SK-N-SH (cell line): ENCODE measurements at regions not wholly inside any gene's neighbourhood (a gene's known extent, or its start where the extent isn't known, plus 50 kb on each side); places are given as distances from the start of the nearest gene placed in this dataset.

ENCODE experiments used
- CTCF ChIA-PET: fragments of 300-600, 350-600 bp; formaldehyde crosslinking; extraction: SDS; loops from one replicate; lab custom pipeline; 2021; lab: Yijun Ruan, JAX
- POLR2A ChIA-PET: fragments of 350-600 bp; sonication (Branson Sonifier 250); formaldehyde crosslinking; extraction: SDS; loops from one replicate; lab custom pipeline; 2020; ENCODE audit warnings: antibody characterized with exemption, inconsistent platforms; lab: Yijun Ruan, JAX
- DNase-seq: peaks from one replicate; pipeline ENCODE4 v3.0.0; 2012
- H2AFZ ChIP-seq: fragments of 200-600 bp; sonication (generic); 2 replicates; pipeline ENCODE4 v1.8.1; 2016; ENCODE audit warnings: antibody characterized with exemption, mild to moderate bottlenecking, low read depth
- H3F3A ChIP-seq: fragments of 200-600 bp; sonication (generic); replicated peaks from 2 replicates; pipeline ENCODE3; 2016; ENCODE audit warnings: antibody characterized with exemption, mild to moderate bottlenecking; ENCODE audit not compliant: insufficient read depth
- H3K27ac ChIP-seq, 2 experiments: fragments of 200-500 bp in 1 of 2; fragments of 200-600 bp in 1 of 2; sonication (Bioruptor generic) in 1 of 2; sonication (generic), shearing (Covaris generic) in 1 of 2; 2 replicates each; pipeline versions ENCODE4 v1.5.1 to v1.6.1; 2014 to 2016; ENCODE audit warnings: low read depth in 2 of 2, inconsistent platforms in 1 of 2, low read length in 1 of 2, mild to moderate bottlenecking in 1 of 2, mixed read lengths in 1 of 2
- H3K27me3 ChIP-seq: fragments of 200-600 bp; sonication (generic), shearing (Covaris generic); 2 replicates; pipeline ENCODE4 v1.6.1; 2016; ENCODE audit warnings: mixed run types; ENCODE audit not compliant: insufficient read depth
- H3K36me3 ChIP-seq, 2 experiments: fragments of 200-500 bp in 1 of 2; fragments of 200-600 bp in 1 of 2; sonication (Bioruptor generic) in 1 of 2; sonication (generic) in 1 of 2; replicated peaks in 1 of 2; 2 replicates each; pipeline versions ENCODE3 to v1.5.1; 2014 to 2016; ENCODE audit warnings: low read length in 1 of 2, mild to moderate bottlenecking in 1 of 2; ENCODE audit not compliant: insufficient read depth in 2 of 2, control insufficient read depth in 1 of 2
- H3K4me1 ChIP-seq, 2 experiments: fragments of 200-500 bp in 1 of 2; fragments of 200-600 bp in 1 of 2; sonication (Bioruptor generic) in 1 of 2; sonication (generic), shearing (Covaris generic) in 1 of 2; 2 replicates each; pipeline versions ENCODE4 v1.5.1 to v1.6.1; 2014 to 2016; ENCODE audit warnings: low read depth in 1 of 2, low read length in 1 of 2, mixed run types in 1 of 2; ENCODE audit not compliant: insufficient read depth in 2 of 2, control insufficient read depth in 1 of 2
- H3K4me2 ChIP-seq: fragments of 200-600 bp; sonication (generic), shearing (Covaris generic); 2 replicates; pipeline ENCODE4 v1.6.1; 2017; ENCODE audit warnings: mixed run types
- H3K4me3 ChIP-seq, 2 experiments: fragments of 200-500 bp in 1 of 2; fragments of 200-600 bp in 1 of 2; sonication (Bioruptor generic) in 1 of 2; sonication (generic), shearing (Covaris generic) in 1 of 2; 2 replicates each; pipeline versions ENCODE4 v1.5.1 to v1.8.1; 2014 to 2016; ENCODE audit warnings: low read depth in 2 of 2, inconsistent platforms in 1 of 2, low read length in 1 of 2, mild to moderate bottlenecking in 1 of 2, mixed read lengths in 1 of 2, moderate library complexity in 1 of 2
- H3K79me2 ChIP-seq: fragments of 200-600 bp; sonication (generic); 2 replicates; pipeline ENCODE4 v1.8.1; 2017; ENCODE audit warnings: mild to moderate bottlenecking; ENCODE audit not compliant: insufficient read depth
- H3K9ac ChIP-seq: fragments of 200-600 bp; sonication (generic); 2 replicates; pipeline ENCODE4 v1.6.1; 2017; ENCODE audit warnings: mixed run types
- H3K9me2 ChIP-seq: fragments of 200-600 bp; sonication (generic); 2 replicates; pipeline ENCODE4 v1.6.1; 2017; ENCODE audit warnings: mixed run types
- H3K9me3 ChIP-seq: fragments of 200-600 bp; sonication (generic); 2 replicates; pipeline ENCODE4 v1.6.1; 2017; ENCODE audit warnings: mixed run types, mild to moderate bottlenecking, moderate library complexity
- H4K20me1 ChIP-seq: fragments of 200-600 bp; sonication (generic); 2 replicates; pipeline ENCODE4 v1.6.1; 2017; ENCODE audit warnings: mild to moderate bottlenecking, mixed run types; ENCODE audit not compliant: insufficient read depth
- CHD2 ChIP-seq: fragments of 150-350 bp; IDR thresholded peaks from 2 replicates; pipeline ENCODE4 v1.6.1; 2018; ENCODE audit warnings: low read length; ENCODE audit not compliant: partially characterized antibody
- EP300 ChIP-seq, 2 experiments: IDR thresholded peaks; 2 replicates each; pipeline versions ENCODE4 v1.4.0 to v1.6.1; 2012; ENCODE audit warnings: borderline replicate concordance in 1 of 2, low read depth in 1 of 2, low read length in 1 of 2
- EZH2phosphoT487 ChIP-seq: fragments of 200-600 bp; sonication (generic); IDR thresholded peaks from 2 replicates; pipeline ENCODE4 v1.6.1; 2017; ENCODE audit warnings: low read depth, mixed run types, mild to moderate bottlenecking, antibody characterized with exemption, moderate library complexity, borderline replicate concordance
- FOXJ3 ChIP-seq: sonication (generic); formaldehyde crosslinking; IDR thresholded peaks from 2 replicates; pipeline ENCODE4 v1.5.1; 2020; ENCODE audit warnings: mild to moderate bottlenecking, missing genetic modification reagents
- FOXM1 ChIP-seq: IDR thresholded peaks from 2 replicates; pipeline ENCODE4 v1.4.0; 2012; ENCODE audit warnings: low read depth, mild to moderate bottlenecking
- GATA2 ChIP-seq: sonication (generic); formaldehyde crosslinking; IDR thresholded peaks from 2 replicates; pipeline ENCODE4 v1.5.0; 2020; ENCODE audit warnings: mild to moderate bottlenecking, missing genetic modification reagents
- JUND ChIP-seq: IDR thresholded peaks from 2 replicates; pipeline ENCODE4 v1.4.0; 2012
- MEF2A ChIP-seq: IDR thresholded peaks from 2 replicates; pipeline ENCODE4 v1.4.0; 2012; ENCODE audit warnings: low read depth, borderline replicate concordance
- NFIC ChIP-seq: IDR thresholded peaks from 2 replicates; pipeline ENCODE4 v1.4.0; 2012; ENCODE audit warnings: borderline replicate concordance
- POLR2AphosphoS5 ChIP-seq: IDR thresholded peaks from 2 replicates; pipeline ENCODE4 v1.6.1; 2012; ENCODE audit warnings: low read depth, low read length
- RAD21 ChIP-seq: IDR thresholded peaks from 2 replicates; pipeline ENCODE4 v1.6.1; 2012; ENCODE audit warnings: mild to moderate bottlenecking, low read length
- RCOR1 ChIP-seq: fragments of 150-350 bp; IDR thresholded peaks from 2 replicates; pipeline ENCODE4 v1.6.1; 2017; ENCODE audit warnings: antibody characterized with exemption, low read length
- REST ChIP-seq: IDR thresholded peaks from 2 replicates; pipeline ENCODE4 v1.6.1; 2012; ENCODE audit warnings: mild to moderate bottlenecking, low read depth, low read length, moderate library complexity
- SMC3 ChIP-seq: IDR thresholded peaks from 2 replicates; pipeline ENCODE4 v1.6.1; 2012; ENCODE audit warnings: low read depth, low read length, improper control_type of control experiment
- TEAD4 ChIP-seq: IDR thresholded peaks from 2 replicates; pipeline ENCODE4 v1.4.0; 2012; ENCODE audit warnings: mild to moderate bottlenecking, borderline replicate concordance; ENCODE audit not compliant: insufficient read depth
- YY1 ChIP-seq: IDR thresholded peaks from 2 replicates; pipeline ENCODE4 v1.4.0; 2012; ENCODE audit warnings: low read depth, mild to moderate bottlenecking
- WGBS: methylation state at CpG from one replicate; pipeline ENCODE4 v1.1.6; 2017; ENCODE audit warnings: low lambda C conversion rate; 5-methylcytosine and 5-hydroxymethylcytosine counted together
- TF ChIP-seq, protein P1 (sequence below): fragments of 150-350 bp; IDR thresholded peaks from 2 replicates; pipeline ENCODE4 v1.6.1; 2016; ENCODE audit warnings: mild to moderate bottlenecking, low read depth, low read length

GRCh38 chr11:69979632-69980031 is 98.5 kb upstream of the ANO1 start:
- H3K9me3 ChIP-seq = no peaks in the 10 kb centered on the region
- H3K9ac ChIP-seq = no peak overlapping the region
- no peak for DNase-seq
- 50% methylated on average over 9 of the region's 9 CpGs for WGBS
- no peaks in the 10 kb centered on the region for H4K20me1 ChIP-seq
- no peak overlapping the region for H3K4me3 ChIP-seq
- H3K4me1 ChIP-seq = no peaks in the 10 kb centered on the region
- no peaks in the 10 kb centered on the region for H3K36me3 ChIP-seq
- no peaks in the 10 kb centered on the region for H3K9me2 ChIP-seq
- no peak overlapping the region for H3K27ac ChIP-seq
- H2AFZ ChIP-seq = no peak overlapping the region
- POLR2A ChIA-PET = no interaction called here
- no peaks in the 10 kb centered on the region for H3F3A ChIP-seq
- no peaks in the 10 kb centered on the region for H3K79me2 ChIP-seq
- peaks cover 6% of the 10 kb centered on the region; the same call in 1 of the 2 replicates for H3K27me3 ChIP-seq
- CTCF ChIA-PET = interaction anchor here (0.7 to 1.9 kb wide), 4 partner anchors 30 to 275 kb away, joined by 3 to 6 read pairs (median 3); no protein-coding TSS in a partner anchor
- TF ChIP-seq GATA2 (CRISPR knock-in tag) (no peak), SMC3 (no peak), NFIC (no peak), JUND (no peak), YY1 (no peak), MEF2A (no peak), FOXJ3 (CRISPR knock-in tag) (no peak), RCOR1 (no peak), EP300 (IDR thresholded peaks at IDR 0.05; ENCODE audit: borderline replicate concordance in 1 of 2, low read depth in 1 of 2, low read length in 1 of 2) (no peak), TEAD4 (no peak), CHD2 (no peak), FOXM1 (no peak), EZH2phosphoT487 (no peak), RAD21 (no peak), POLR2AphosphoS5 (no peak), REST (no peak)
- TF ChIP-seq, protein P1, sequence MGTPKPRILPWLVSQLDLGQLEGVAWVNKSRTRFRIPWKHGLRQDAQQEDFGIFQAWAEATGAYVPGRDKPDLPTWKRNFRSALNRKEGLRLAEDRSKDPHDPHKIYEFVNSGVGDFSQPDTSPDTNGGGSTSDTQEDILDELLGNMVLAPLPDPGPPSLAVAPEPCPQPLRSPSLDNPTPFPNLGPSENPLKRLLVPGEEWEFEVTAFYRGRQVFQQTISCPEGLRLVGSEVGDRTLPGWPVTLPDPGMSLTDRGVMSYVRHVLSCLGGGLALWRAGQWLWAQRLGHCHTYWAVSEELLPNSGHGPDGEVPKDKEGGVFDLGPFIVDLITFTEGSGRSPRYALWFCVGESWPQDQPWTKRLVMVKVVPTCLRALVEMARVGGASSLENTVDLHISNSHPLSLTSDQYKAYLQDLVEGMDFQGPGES = no peak
- H3K4me2 ChIP-seq = no peak overlapping the region
